ENCODE measurements at regions not wholly inside any gene's neighbourhood (a gene's known extent, or its start where the extent isn't known, plus 50 kb on each side); places are given as distances from the start of the nearest gene placed in this dataset.

DNA sequence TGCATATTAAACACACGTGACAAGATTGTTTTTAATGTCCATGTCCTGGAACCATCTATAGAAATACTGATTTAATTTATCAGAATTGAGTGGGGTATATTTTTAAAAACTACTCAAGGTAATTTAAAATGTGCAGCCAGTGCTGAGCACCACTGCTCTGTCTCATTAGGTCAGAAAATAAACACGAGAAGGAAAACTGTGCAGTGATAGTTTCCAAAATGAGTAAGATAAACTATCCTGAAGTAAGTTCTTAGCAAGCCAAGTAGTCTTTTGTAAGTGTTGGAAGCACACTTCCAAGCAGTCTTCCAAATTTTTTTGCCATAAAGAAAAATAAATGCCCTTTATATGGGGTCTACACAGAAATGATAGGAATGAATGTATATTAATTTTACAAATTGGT lies 93.8 kb upstream of the DNAJC10 start:
- no peak overlapping the region for H3K4me3 ChIP-seq (ENCODE audit: low read length)
- DNase-seq (ENCODE audit: low read depth), result no peak
- TF ChIP-seq, protein P1, sequence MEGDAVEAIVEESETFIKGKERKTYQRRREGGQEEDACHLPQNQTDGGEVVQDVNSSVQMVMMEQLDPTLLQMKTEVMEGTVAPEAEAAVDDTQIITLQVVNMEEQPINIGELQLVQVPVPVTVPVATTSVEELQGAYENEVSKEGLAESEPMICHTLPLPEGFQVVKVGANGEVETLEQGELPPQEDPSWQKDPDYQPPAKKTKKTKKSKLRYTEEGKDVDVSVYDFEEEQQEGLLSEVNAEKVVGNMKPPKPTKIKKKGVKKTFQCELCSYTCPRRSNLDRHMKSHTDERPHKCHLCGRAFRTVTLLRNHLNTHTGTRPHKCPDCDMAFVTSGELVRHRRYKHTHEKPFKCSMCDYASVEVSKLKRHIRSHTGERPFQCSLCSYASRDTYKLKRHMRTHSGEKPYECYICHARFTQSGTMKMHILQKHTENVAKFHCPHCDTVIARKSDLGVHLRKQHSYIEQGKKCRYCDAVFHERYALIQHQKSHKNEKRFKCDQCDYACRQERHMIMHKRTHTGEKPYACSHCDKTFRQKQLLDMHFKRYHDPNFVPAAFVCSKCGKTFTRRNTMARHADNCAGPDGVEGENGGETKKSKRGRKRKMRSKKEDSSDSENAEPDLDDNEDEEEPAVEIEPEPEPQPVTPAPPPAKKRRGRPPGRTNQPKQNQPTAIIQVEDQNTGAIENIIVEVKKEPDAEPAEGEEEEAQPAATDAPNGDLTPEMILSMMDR (conservative IDR thresholded peaks at IDR 0.05; ENCODE audit: low read length), result no peak

DNA sequence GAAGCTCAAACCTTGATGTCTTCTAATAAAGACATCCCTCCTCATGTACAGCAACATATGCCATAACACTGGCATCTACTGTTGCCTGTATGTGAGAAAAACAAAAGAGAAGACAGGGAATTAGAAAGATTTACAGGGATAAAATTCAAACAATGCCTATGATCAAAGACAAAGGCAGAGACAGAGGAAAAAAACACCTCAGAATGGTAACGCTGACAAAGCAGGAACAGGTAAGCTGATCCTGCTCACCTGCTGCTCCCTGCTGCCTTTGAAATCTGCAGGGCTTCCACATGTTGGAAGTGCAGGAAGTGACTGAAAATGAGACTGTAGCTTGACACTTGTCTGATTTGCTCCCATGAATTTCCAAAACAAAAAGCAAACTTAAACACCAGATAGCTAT lies 90.2 kb upstream of the DNAJC10 start:
- no peak for DNase-seq (ENCODE audit: low read depth)
- no peak overlapping the region for H3K4me3 ChIP-seq (ENCODE audit: low read length)
- TF ChIP-seq, protein P1 (conservative IDR thresholded peaks at IDR 0.05; ENCODE audit: low read length), result no peak

DNA sequence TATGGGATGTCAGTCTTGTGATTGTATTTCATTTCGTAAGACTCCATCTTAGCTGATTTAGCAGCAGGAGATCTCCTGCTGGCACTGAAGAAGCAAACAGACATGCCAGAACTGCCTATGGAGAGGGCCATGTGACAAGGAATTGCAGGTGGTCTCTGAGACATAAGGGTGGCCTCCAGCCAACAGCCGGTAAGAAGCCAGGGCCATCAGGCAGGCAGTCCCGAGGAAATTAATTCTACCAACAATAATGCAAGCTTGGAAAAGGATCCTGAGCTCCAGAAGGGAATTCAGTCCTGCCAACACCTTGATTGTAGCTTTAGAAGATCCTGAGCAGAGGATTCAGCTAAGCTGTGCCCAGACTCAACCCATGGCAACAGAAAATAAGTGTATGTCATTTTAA lies 87.1 kb upstream of the DNAJC10 start:
- TF ChIP-seq, protein P1 (conservative IDR thresholded peaks at IDR 0.05; ENCODE audit: low read length), result no peak
- no peak overlapping the region for H3K4me3 ChIP-seq (ENCODE audit: low read length)
- DNase-seq (ENCODE audit: low read depth), result no peak

DNA sequence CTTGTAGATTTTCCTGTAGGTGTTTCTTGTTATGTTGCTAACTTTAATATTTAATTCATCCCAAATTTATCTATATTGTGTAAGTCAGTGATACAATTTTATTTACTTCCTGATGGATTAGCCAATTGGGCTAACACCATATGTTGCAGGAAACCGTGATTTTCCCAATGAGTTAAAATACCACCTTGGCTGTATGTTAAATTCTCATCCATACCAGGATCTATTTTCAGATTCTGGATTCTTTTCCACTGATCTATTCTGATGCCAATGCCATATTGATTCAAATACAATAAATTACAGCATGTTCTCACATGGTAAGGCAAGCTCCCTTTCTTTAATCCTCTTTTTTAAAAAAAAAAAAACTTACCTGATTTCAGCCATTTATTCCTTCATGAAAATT lies 85.8 kb upstream of the DNAJC10 start:
- DNase-seq (ENCODE audit: low read depth), result no peak
- no peak overlapping the region for H3K4me3 ChIP-seq (ENCODE audit: low read length)
- TF ChIP-seq, protein P1 (conservative IDR thresholded peaks at IDR 0.05; ENCODE audit: low read length), result no peak

DNA sequence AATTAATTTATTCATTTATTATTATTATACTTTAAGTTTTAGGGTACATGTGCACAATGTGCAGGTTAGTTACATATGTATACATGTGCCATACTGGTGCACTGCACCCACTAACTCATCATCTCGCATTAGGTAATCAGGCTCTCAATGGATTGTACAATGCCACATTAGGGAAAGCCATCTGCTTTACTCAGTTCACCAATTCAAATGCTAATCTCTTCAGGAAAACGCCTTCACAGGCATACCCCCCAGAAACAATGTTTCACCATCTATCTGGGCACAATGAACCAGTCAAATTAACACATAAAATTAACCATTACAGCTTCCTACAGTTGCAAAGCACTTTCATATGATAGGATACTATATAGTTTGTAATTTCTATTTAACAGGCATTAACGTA lies 84.8 kb upstream of the DNAJC10 start:
- H3K4me3 ChIP-seq (ENCODE audit: low read length), result no peak overlapping the region
- TF ChIP-seq, protein P1 (conservative IDR thresholded peaks at IDR 0.05; ENCODE audit: low read length), result no peak
- no peak for DNase-seq (ENCODE audit: low read depth)

DNA sequence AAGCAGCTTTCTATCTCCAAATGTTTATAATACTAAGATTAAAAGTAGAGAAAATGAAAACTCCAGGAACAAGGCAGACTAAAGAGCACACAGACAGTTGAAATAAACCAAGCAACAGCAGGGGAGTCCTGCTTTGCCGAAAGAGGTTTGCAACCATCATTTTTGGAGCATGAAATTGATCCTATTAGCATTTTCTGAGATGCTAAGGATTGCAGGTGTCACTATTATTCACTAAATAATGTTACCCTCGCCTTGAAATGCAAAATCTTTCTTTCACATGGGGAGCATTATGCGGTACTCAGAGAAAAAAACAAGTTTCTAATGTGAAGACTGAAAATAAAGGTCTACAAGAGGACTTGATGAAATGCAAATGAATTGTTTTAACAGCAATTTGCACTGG lies 81.7 kb upstream of the DNAJC10 start:
- TF ChIP-seq, protein P1 (conservative IDR thresholded peaks at IDR 0.05; ENCODE audit: low read length), result no peak
- no peak for DNase-seq (ENCODE audit: low read depth)
- no peak overlapping the region for H3K4me3 ChIP-seq (ENCODE audit: low read length)

DNA sequence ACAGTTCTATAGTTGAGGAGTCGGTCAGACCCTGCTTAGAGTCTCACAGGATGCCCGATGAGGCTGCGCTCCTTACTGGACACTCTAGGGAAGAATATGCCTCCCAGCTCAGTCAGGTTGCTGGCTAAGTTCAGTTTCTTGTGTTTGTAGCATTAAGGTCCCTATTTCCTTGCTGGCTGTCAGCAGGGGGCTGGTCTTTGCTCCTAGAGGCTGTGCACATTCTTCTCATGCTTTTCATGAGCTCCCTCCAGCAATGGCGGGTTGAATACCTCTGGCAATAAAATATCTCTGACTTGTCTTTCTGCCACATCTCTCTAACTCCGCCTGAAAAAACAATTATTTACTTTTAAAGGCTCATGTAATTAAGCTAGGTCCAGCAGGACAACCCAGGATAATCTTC lies 79.4 kb upstream of the DNAJC10 start:
- H3K4me3 ChIP-seq (ENCODE audit: low read length), result no peak overlapping the region
- TF ChIP-seq, protein P1 (conservative IDR thresholded peaks at IDR 0.05; ENCODE audit: low read length), result no peak
- no peak for DNase-seq (ENCODE audit: low read depth)

Measured in AG10803 (cell line).